NT2/D1 (cell line): ENCODE measurements at regions not wholly inside any gene's neighbourhood (a gene's known extent, or its start where the extent isn't known, plus 50 kb on each side); places are given as distances from the start of the nearest gene placed in this dataset.

Source experiments
- SUZ12 ChIP-seq: IDR thresholded peaks from 2 replicates; pipeline ENCODE4 v1.6.1; 2011; ENCODE audit not compliant: insufficient read length, insufficient read depth; ENCODE audit errors: extremely low read depth
- YY1 ChIP-seq: IDR thresholded peaks from 2 replicates; pipeline ENCODE4 v1.6.1; 2011; ENCODE audit not compliant: insufficient read length, insufficient read depth

DNA sequence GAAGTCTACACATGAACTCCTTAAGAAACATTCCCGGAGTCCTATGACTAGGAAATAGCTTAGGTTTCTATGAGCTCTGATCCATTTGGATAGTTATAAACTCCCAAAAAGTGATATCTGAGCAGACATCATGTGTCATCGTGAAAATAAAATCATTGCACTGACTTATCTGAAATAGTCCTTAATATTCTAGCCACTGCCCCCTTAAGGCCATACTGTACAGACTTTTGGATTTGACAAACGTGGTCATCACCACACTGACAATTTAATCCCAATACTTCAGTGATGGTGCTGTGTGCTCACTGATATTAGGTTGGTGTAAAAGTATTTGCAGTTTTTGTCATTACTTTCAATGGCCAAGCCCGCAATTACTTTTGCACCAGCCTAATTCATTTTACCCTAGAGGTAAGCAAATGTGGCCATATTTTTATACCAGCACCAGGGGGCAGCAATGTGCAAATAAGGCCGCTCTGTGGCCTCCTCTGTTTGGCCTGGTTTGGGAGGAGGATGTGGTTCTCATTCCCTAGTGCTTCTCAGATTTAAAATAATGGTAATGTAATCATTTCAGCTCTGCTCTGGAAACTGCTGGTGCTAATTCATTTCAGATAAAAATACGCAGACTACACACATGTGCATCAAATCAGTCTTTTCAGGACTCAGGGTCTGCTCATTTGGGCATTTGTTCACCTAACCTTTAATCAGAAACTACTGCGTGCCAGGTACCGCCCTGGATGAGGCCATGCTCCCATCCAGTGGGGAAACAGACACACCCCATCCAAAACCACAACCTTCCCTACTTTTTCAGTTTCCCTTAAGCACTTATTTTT, 196.4 kb upstream of the C1QTNF7 start:
- TF ChIP-seq YY1 (no peak), SUZ12 (no peak)
